ENCODE measurements at regions not wholly inside any gene's neighbourhood (a gene's known extent, or its start where the extent isn't known, plus 50 kb on each side); places are given as distances from the start of the nearest gene placed in this dataset.

- TF ChIP-seq, protein P1, sequence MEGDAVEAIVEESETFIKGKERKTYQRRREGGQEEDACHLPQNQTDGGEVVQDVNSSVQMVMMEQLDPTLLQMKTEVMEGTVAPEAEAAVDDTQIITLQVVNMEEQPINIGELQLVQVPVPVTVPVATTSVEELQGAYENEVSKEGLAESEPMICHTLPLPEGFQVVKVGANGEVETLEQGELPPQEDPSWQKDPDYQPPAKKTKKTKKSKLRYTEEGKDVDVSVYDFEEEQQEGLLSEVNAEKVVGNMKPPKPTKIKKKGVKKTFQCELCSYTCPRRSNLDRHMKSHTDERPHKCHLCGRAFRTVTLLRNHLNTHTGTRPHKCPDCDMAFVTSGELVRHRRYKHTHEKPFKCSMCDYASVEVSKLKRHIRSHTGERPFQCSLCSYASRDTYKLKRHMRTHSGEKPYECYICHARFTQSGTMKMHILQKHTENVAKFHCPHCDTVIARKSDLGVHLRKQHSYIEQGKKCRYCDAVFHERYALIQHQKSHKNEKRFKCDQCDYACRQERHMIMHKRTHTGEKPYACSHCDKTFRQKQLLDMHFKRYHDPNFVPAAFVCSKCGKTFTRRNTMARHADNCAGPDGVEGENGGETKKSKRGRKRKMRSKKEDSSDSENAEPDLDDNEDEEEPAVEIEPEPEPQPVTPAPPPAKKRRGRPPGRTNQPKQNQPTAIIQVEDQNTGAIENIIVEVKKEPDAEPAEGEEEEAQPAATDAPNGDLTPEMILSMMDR (IDR thresholded peaks at IDR 0.05), result no peak
- no peak for TF ChIP-seq POLR2A (IDR thresholded peaks at IDR 0.05)
These were observed 116.9 kb downstream of the CD47 start for GRCh38 chr3:107973961-107974360.

All from body of pancreas (tissue), 4 donors.